ENCODE measurements at regions not wholly inside any gene's neighbourhood (a gene's known extent, or its start where the extent isn't known, plus 50 kb on each side); places are given as distances from the start of the nearest gene placed in this dataset.
A peak's percentile ranks its signal among the peaks of the same experiment; 100 is the strongest.

- no peaks in the 10 kb centered on the region for H3K4me1 Mint-ChIP-seq (ENCODE audit: low read depth, unreplicated experiment)
- H3K4me3 Mint-ChIP-seq (ENCODE audit: unreplicated experiment): no peak overlapping the region
- CTCF ChIA-PET: no interaction called here
- intact Hi-C loops (cut with micrococcal nuclease; ENCODE audit: unreplicated experiment): no loop called here
- POLR2A ChIA-PET: no interaction called here
- no peaks in the 10 kb centered on the region for H3K9me3 Mint-ChIP-seq (ENCODE audit: unreplicated experiment)
- no TSS peak for BruUV-seq (replicated peaks)
- H3K4me1 ChIP-seq: no peaks in the 10 kb centered on the region
- H3K27me3 Mint-ChIP-seq (ENCODE audit: insufficient read depth, unreplicated experiment): no peaks in the 10 kb centered on the region
- DNase-seq: no peak
- no peaks in the 10 kb centered on the region for H3K9me3 ChIP-seq
- no peak for TF ChIP-seq CTCF (IDR thresholded peaks at IDR 0.05; ENCODE audit: insufficient read depth in 1 of 2, low read depth in 1 of 2, low read length in 1 of 2, severe bottlenecking in 1 of 2, unreplicated experiment in 1 of 2)
- H3K36me3 ChIP-seq (ENCODE audit: control insufficient read depth, insufficient read depth, low read length): no peaks in the 10 kb centered on the region
- H3K27me3 ChIP-seq (replicated peaks; ENCODE audit: control insufficient read depth, insufficient read depth, low read length): no peaks in the 10 kb centered on the region
- H3K4me3 ChIP-seq (ENCODE audit: low read depth, low read length): no peak overlapping the region
- H3K27ac Mint-ChIP-seq (ENCODE audit: unreplicated experiment): no peak overlapping the region
- H3K36me3 Mint-ChIP-seq (ENCODE audit: insufficient read depth, unreplicated experiment): no peaks in the 10 kb centered on the region
These were observed 97.9 kb downstream of the IRF8 start for GRCh38 chr16:85996843-85997242.

- no peaks in the 10 kb centered on the region for H3K9me3 ChIP-seq
- ChIA-PET CTCF (interaction anchor here (0.7 to 1.2 kb wide), 3 partner anchors 11 to 177 kb away, joined by 3 to 5 read pairs (median 3); no protein-coding TSS in a partner anchor), POLR2A (no interaction called here)
- intact Hi-C loops (cut with micrococcal nuclease; ENCODE audit: unreplicated experiment): no loop called here
- no peaks in the 10 kb centered on the region for H3K27me3 ChIP-seq (replicated peaks; ENCODE audit: control insufficient read depth, insufficient read depth, low read length)
- no peak overlapping the region for H3K4me3 Mint-ChIP-seq (ENCODE audit: unreplicated experiment)
- no peak for DNase-seq
- no peaks in the 10 kb centered on the region for H3K27me3 Mint-ChIP-seq (ENCODE audit: insufficient read depth, unreplicated experiment)
- no peak overlapping the region for H3K27ac Mint-ChIP-seq (ENCODE audit: unreplicated experiment)
- no peaks in the 10 kb centered on the region for H3K36me3 ChIP-seq (ENCODE audit: control insufficient read depth, insufficient read depth, low read length)
- TF ChIP-seq CTCF (IDR thresholded peaks at IDR 0.05; ENCODE audit: insufficient read depth in 1 of 2, low read depth in 1 of 2, low read length in 1 of 2, severe bottlenecking in 1 of 2, unreplicated experiment in 1 of 2): no peak
- H3K4me1 Mint-ChIP-seq (ENCODE audit: low read depth, unreplicated experiment): no peaks in the 10 kb centered on the region
- no peak overlapping the region for H3K4me3 ChIP-seq (ENCODE audit: low read depth, low read length)
- H3K9me3 Mint-ChIP-seq (ENCODE audit: unreplicated experiment): no peaks in the 10 kb centered on the region
- H3K36me3 Mint-ChIP-seq (ENCODE audit: insufficient read depth, unreplicated experiment): no peaks in the 10 kb centered on the region
- BruUV-seq (replicated peaks): no TSS peak
- H3K4me1 ChIP-seq: no peaks in the 10 kb centered on the region
These were observed 99.4 kb downstream of the IRF8 start for GRCh38 chr16:85998171-85998867.

GRCh38 chr16:85998868-85999729 is 100.1 kb downstream of the IRF8 start:
- TF ChIP-seq CTCF (IDR thresholded peaks at IDR 0.05; ENCODE audit: insufficient read depth in 1 of 2, low read depth in 1 of 2, low read length in 1 of 2, severe bottlenecking in 1 of 2, unreplicated experiment in 1 of 2): no peak
- POLR2A ChIA-PET: no interaction called here
- Histone ChIP-seq H3K4me3 (ENCODE audit: low read depth, low read length) (no peak overlapping the region), H3K36me3 (ENCODE audit: control insufficient read depth, insufficient read depth, low read length) (no peaks in the 10 kb centered on the region), H3K9me3 (no peaks in the 10 kb centered on the region), H3K4me1 (no peaks in the 10 kb centered on the region), H3K27me3 (replicated peaks; ENCODE audit: control insufficient read depth, insufficient read depth, low read length) (no peaks in the 10 kb centered on the region)
- peak in 1 of 2 experiments; percentile 31 for DNase-seq
- Mint-ChIP-seq H3K4me3 (ENCODE audit: unreplicated experiment) (no peak overlapping the region), H3K9me3 (ENCODE audit: unreplicated experiment) (no peaks in the 10 kb centered on the region), H3K4me1 (ENCODE audit: low read depth, unreplicated experiment) (no peaks in the 10 kb centered on the region), H3K27me3 (ENCODE audit: insufficient read depth, unreplicated experiment) (no peaks in the 10 kb centered on the region), H3K36me3 (ENCODE audit: insufficient read depth, unreplicated experiment) (no peaks in the 10 kb centered on the region), H3K27ac (ENCODE audit: unreplicated experiment) (no peak overlapping the region)
- CTCF ChIA-PET: interaction anchor here (0.6 to 1.2 kb wide), 5 partner anchors 12 to 178 kb away, joined by 3 to 5 read pairs (median 3); no protein-coding TSS in a partner anchor
- intact Hi-C loops (cut with micrococcal nuclease; ENCODE audit: unreplicated experiment): no loop called here
- BruUV-seq (replicated peaks): no TSS peak
